CD14-positive monocyte (primary cell): ENCODE measurements at regions not wholly inside any gene's neighbourhood (a gene's known extent, or its start where the extent isn't known, plus 50 kb on each side); places are given as distances from the start of the nearest gene placed in this dataset.

Source experiments
- DNase-seq, 3 donors: peaks; one replicate each; pipeline ENCODE4 v3.0.0-alpha.2; 2011 to 2022
- H2AFZ ChIP-seq: 2 replicates; pipeline ENCODE4 v1.6.0; 2012; ENCODE audit warnings: mild to moderate bottlenecking, low read depth, low read length, inconsistent platforms; ENCODE audit not compliant: insufficient read depth, poor library complexity, severe bottlenecking
- H3K27ac ChIP-seq, 2 donors: 1 replicate in 1 of 2; 2 replicates in 1 of 2; pipeline ENCODE4 v1.5.1; 2012 to 2013; ENCODE audit warnings: low read length in 2 of 2, control low read depth in 1 of 2, inconsistent platforms in 1 of 2, low read depth in 1 of 2, mild to moderate bottlenecking in 1 of 2
- H3K27me3 ChIP-seq, 2 donors: one replicate each; pipeline versions ENCODE4 v1.6.0 to v1.6.1; 2011 to 2013; ENCODE audit warnings: low read length in 2 of 2; ENCODE audit not compliant: control insufficient read depth in 2 of 2, insufficient read depth in 2 of 2
- H3K36me3 ChIP-seq, 2 donors: replicated peaks in 1 of 2; 1 replicate in 1 of 2; 2 replicates in 1 of 2; pipeline versions ENCODE4 v1.5.1 to v1.6.1; 2012 to 2013; ENCODE audit warnings: low read length in 2 of 2, control low read depth in 1 of 2, inconsistent platforms in 1 of 2, mild to moderate bottlenecking in 1 of 2; ENCODE audit not compliant: insufficient read depth in 2 of 2, control insufficient read depth in 1 of 2
- H3K4me1 ChIP-seq, 2 donors: 1 replicate in 1 of 2; 2 replicates in 1 of 2; pipeline versions ENCODE4 v1.5.1 to v1.6.1; 2012 to 2013; ENCODE audit warnings: low read length in 2 of 2, control low read depth in 1 of 2, inconsistent platforms in 1 of 2, mild to moderate bottlenecking in 1 of 2, moderate library complexity in 1 of 2; ENCODE audit not compliant: insufficient read depth in 2 of 2, control insufficient read depth in 1 of 2
- H3K4me2 ChIP-seq: replicated peaks from 2 replicates; pipeline ENCODE3; 2012; ENCODE audit warnings: low read length, moderate library complexity, mild to moderate bottlenecking; ENCODE audit not compliant: poor library complexity, severe bottlenecking; ENCODE audit errors: extremely low read depth
- H3K4me3 ChIP-seq, 3 experiments: fragments of 200-600 bp in 1 of 3; sonication (generic) in 1 of 3; replicated peaks in 1 of 3; 1 replicate in 2 of 3; 2 replicates in 1 of 3; pipeline ENCODE4 v1.5.1; 2011 to 2013; ENCODE audit warnings: low read length in 3 of 3, mild to moderate bottlenecking in 3 of 3, control low read depth in 2 of 3, low read depth in 2 of 3, inconsistent platforms in 1 of 3, moderate library complexity in 1 of 3
- H3K79me2 ChIP-seq: 2 replicates; pipeline ENCODE4 v1.6.0; 2012; ENCODE audit warnings: mild to moderate bottlenecking, control low read depth, inconsistent platforms, low read length, moderate library complexity; ENCODE audit not compliant: insufficient read depth
- H3K9ac ChIP-seq: 2 replicates; pipeline ENCODE4 v1.6.0; 2017; ENCODE audit warnings: low read length, mild to moderate bottlenecking; ENCODE audit not compliant: insufficient read depth, poor library complexity, severe bottlenecking
- H3K9me3 ChIP-seq, 2 donors: replicated peaks in 1 of 2; 1 replicate in 1 of 2; 2 replicates in 1 of 2; pipeline versions ENCODE4 v1.5.1 to v1.6.1; 2012 to 2013; ENCODE audit warnings: low read length in 2 of 2, control low read depth in 1 of 2; ENCODE audit not compliant: control insufficient read depth in 1 of 2, insufficient read depth in 1 of 2
- H4K20me1 ChIP-seq: 2 replicates; pipeline ENCODE4 v1.6.0; 2012; ENCODE audit warnings: mild to moderate bottlenecking, low read length, control low read depth, moderate library complexity; ENCODE audit not compliant: insufficient read depth
- H3K27ac Mint-ChIP-seq, 7 donors: one replicate each; pipeline ENCODE4 v1.8.0; 2020; ENCODE audit warnings: mild to moderate bottlenecking in 7 of 7, mixed read lengths in 7 of 7, moderate library complexity in 6 of 7, inconsistent platforms in 2 of 7
- H3K27me3 Mint-ChIP-seq, 3 donors: one replicate each; pipeline ENCODE4 v1.8.0; 2021 to 2022; ENCODE audit warnings: low read depth in 3 of 3, mild to moderate bottlenecking in 3 of 3, mixed read lengths in 3 of 3, moderate library complexity in 3 of 3, inconsistent platforms in 1 of 3
- H3K36me3 Mint-ChIP-seq, 2 donors: one replicate each; pipeline ENCODE4 v1.8.0; 2020; ENCODE audit warnings: mixed read lengths in 2 of 2, inconsistent platforms in 1 of 2, mild to moderate bottlenecking in 1 of 2
- H3K4me1 Mint-ChIP-seq: one replicate; pipeline ENCODE4 v1.8.0; 2020; ENCODE audit warnings: mild to moderate bottlenecking, mixed read lengths
- H3K4me3 Mint-ChIP-seq, 2 donors: one replicate each; pipeline ENCODE4 v1.8.0; 2020; ENCODE audit warnings: mild to moderate bottlenecking in 2 of 2, mixed read lengths in 2 of 2, moderate library complexity in 1 of 2
- H3K9me3 Mint-ChIP-seq, 7 donors: one replicate each; pipeline ENCODE4 v1.8.0; 2020 to 2022; ENCODE audit warnings: mixed read lengths in 7 of 7, mild to moderate bottlenecking in 6 of 7, moderate library complexity in 6 of 7, inconsistent platforms in 2 of 7
- CTCF ChIP-seq: fragments of 200-600 bp; IDR thresholded peaks from one replicate; pipeline ENCODE4 v1.8.0; 2022; ENCODE audit warnings: antibody characterized with exemption, mild to moderate bottlenecking
- WGBS: methylation state at CpG from one replicate; pipeline ENCODE4 v1.1.5; 2013; ENCODE audit warnings: missing lambda C conversion rate; ENCODE audit not compliant: insufficient coverage; 5-methylcytosine and 5-hydroxymethylcytosine counted together
- intact Hi-C, 2 donors: fragments of 100-400 bp; cut with micrococcal nuclease; formaldehyde crosslinking; loops; one replicate each; pipeline versions ENCODE4 v1.15.0 to v1.15.1; 2023

- WGBS, result no CpG with 5 or more reads among the region's 2 CpGs
- H3K9me3 Mint-ChIP-seq, result peaks cover 0 to 3% (median 2%) of the 10 kb centered on the region in 7 donors
- DNase-seq, result no peak
- Histone ChIP-seq H3K9me3 (peaks cover 0 to 11% of the 10 kb centered on the region in 2 donors), H3K4me1 (no peaks in the 10 kb centered on the region), H4K20me1 (no peaks in the 10 kb centered on the region), H3K4me2 (no peak overlapping the region), H2AFZ (no peak overlapping the region), H3K27me3 (no peaks in the 10 kb centered on the region), H3K79me2 (no peaks in the 10 kb centered on the region), H3K27ac (no peak overlapping the region), H3K36me3 (no peaks in the 10 kb centered on the region), H3K4me3 (no peak overlapping the region), H3K9ac (no peak overlapping the region)
- intact Hi-C loops, result no loop called here
- no peak overlapping the region for H3K27ac Mint-ChIP-seq
- H3K36me3 Mint-ChIP-seq, result no peaks in the 10 kb centered on the region
- TF ChIP-seq CTCF, result no peak
- H3K4me3 Mint-ChIP-seq, result no peak overlapping the region
- peaks cover 0 to 2% (median 0%) of the 10 kb centered on the region in 3 donors for H3K27me3 Mint-ChIP-seq
- no peaks in the 10 kb centered on the region for H3K4me1 Mint-ChIP-seq
These were observed 243.9 kb upstream of the ATP10B start for GRCh38 chr5:161095953-161096352.

GRCh38 chr5:161094411-161094810 lies 242.4 kb upstream of the ATP10B start:
- Mint-ChIP-seq H3K27me3 (peaks cover 0 to 2% (median 0%) of the 10 kb centered on the region in 3 donors), H3K4me3 (no peak overlapping the region), H3K4me1 (no peaks in the 10 kb centered on the region), H3K27ac (no peak overlapping the region), H3K36me3 (no peaks in the 10 kb centered on the region), H3K9me3 (peaks cover 0 to 3% (median 2%) of the 10 kb centered on the region in 7 donors)
- Histone ChIP-seq H2AFZ (no peak overlapping the region), H3K4me2 (no peak overlapping the region), H4K20me1 (no peaks in the 10 kb centered on the region), H3K9ac (no peak overlapping the region), H3K9me3 (peaks cover 0 to 11% of the 10 kb centered on the region in 2 donors), H3K27me3 (no peaks in the 10 kb centered on the region), H3K79me2 (no peaks in the 10 kb centered on the region), H3K36me3 (no peaks in the 10 kb centered on the region), H3K27ac (no peak overlapping the region), H3K4me3 (no peak overlapping the region), H3K4me1 (no peaks in the 10 kb centered on the region)
- no peak for DNase-seq
- intact Hi-C loops, result no loop called here
- no peak for TF ChIP-seq CTCF
